Mesothelial cell of epicardium (in vitro differentiated cells): ENCODE measurements at regions not wholly inside any gene's neighbourhood (a gene's known extent, or its start where the extent isn't known, plus 50 kb on each side); places are given as distances from the start of the nearest gene placed in this dataset.

Experiments used
- DNase-seq, 2 experiments: peaks; one replicate each; pipeline ENCODE4 v3.0.0; 2021; ENCODE audit warnings: low spot score in 2 of 2; ENCODE audit not compliant: unreplicated experiment in 2 of 2
- H3K27ac Mint-ChIP-seq: 2 replicates; pipeline ENCODE4 v1.8.0; 2021; ENCODE audit warnings: mixed read lengths
- H3K27me3 Mint-ChIP-seq: 2 replicates; pipeline ENCODE4 v1.8.0; 2021; ENCODE audit warnings: low read depth, mixed read lengths
- H3K36me3 Mint-ChIP-seq: 2 replicates; pipeline ENCODE4 v1.8.0; 2021; ENCODE audit warnings: mixed read lengths
- H3K4me1 Mint-ChIP-seq: 2 replicates; pipeline ENCODE4 v1.8.0; 2021; ENCODE audit warnings: mixed read lengths
- H3K4me3 Mint-ChIP-seq: 2 replicates; pipeline ENCODE4 v1.8.0; 2021; ENCODE audit warnings: mild to moderate bottlenecking, moderate library complexity, mixed read lengths
- H3K9me3 Mint-ChIP-seq: 2 replicates; pipeline ENCODE4 v1.8.0; 2021; ENCODE audit warnings: mixed read lengths
- CTCF ChIP-seq: fragments of 200-600 bp; sonication (generic); IDR thresholded peaks from one replicate; pipeline ENCODE4 v1.5.0; 2021; ENCODE audit warnings: antibody characterized with exemption; ENCODE audit not compliant: unreplicated experiment

DNA sequence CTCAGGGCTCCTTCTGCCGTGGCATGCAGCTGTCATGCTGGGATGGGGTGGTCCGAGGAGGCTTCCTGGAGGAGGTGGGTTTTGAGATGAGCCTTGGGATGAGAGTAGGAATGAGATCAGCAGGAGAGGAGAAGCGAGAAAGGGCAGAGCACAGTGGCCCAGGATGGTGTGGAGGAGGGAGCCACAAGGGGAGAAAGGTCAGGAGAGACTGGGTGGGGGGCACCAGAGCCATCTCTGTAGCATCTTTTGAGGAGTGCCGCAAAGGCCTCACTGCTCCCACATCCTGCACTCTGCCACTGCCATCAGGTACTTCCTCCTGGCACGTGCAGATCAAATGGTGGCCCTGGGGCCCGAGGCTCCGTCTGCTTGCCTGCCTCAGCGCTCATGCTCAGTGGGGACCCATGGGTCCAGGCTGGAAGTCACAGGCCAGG is 150.2 kb downstream of the MACROH2A1 start:
- no peak overlapping the region for H3K27ac Mint-ChIP-seq
- no peak overlapping the region for H3K4me3 Mint-ChIP-seq
- DNase-seq = peak in 1 of 2 experiments; percentile 20
- H3K4me1 Mint-ChIP-seq = peaks cover 51% of the 10 kb centered on the region
- no peaks in the 10 kb centered on the region for H3K27me3 Mint-ChIP-seq
- no peaks in the 10 kb centered on the region for H3K9me3 Mint-ChIP-seq
- no peaks in the 10 kb centered on the region for H3K36me3 Mint-ChIP-seq
- no peak for TF ChIP-seq CTCF

DNA sequence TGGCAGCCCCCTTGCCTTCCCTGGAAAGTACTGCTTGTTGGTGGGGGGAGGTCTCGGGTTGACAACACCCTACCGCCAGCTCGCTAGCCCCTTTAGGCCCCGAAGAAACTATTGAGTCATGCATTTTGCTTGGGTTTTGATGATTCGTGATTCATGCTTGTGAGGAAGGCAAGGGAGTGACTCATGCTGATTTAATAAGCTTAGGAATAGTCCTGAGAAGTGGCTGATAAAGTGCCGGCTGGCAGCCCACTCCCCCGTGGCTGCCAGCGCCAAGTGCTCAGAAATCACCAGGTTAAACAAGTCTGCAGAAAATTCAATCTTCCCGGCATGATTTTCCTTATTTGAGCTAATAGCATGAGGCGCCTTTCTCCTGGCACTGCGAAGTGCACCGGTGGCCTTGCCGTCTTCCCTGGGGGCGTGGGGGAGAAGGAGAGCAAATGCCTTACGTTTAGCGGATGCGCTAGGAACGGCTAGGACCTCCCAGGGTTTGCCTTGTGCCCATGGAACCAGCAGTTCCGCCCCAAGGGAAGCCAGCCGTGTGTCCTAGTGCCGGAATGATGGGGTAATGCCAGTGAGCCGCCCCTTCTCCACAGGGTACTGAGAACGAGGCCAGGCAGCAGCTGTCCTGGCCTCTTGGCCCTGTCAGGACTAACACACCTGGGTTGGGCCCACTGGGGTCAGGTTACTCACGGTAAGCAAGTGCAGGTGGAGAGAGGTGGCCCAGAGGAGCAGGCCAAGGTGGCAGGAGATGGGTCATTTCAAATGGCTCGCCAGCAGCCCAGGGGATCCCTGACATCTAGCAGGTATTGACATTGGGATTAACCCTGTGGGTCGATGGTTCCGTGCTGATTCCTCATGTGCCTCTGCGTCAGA is 151.9 kb downstream of the MACROH2A1 start:
- peak in 1 of 2 experiments; percentile 43 for DNase-seq
- Mint-ChIP-seq H3K27ac (peak overlapping the region; percentile 78), H3K4me3 (no peak overlapping the region), H3K4me1 (peaks cover 51% of the 10 kb centered on the region), H3K9me3 (no peaks in the 10 kb centered on the region), H3K36me3 (no peaks in the 10 kb centered on the region), H3K27me3 (no peaks in the 10 kb centered on the region)
- no peak for TF ChIP-seq CTCF

- TF ChIP-seq CTCF = no peak
- Mint-ChIP-seq H3K4me1 (peaks cover 51% of the 10 kb centered on the region), H3K9me3 (no peaks in the 10 kb centered on the region), H3K27ac (peak overlapping the region; percentile 78), H3K27me3 (no peaks in the 10 kb centered on the region), H3K36me3 (no peaks in the 10 kb centered on the region), H3K4me3 (no peak overlapping the region)
- no peak for DNase-seq
Measured at GRCh38 chr5:135246605-135246922, 152.5 kb downstream of the MACROH2A1 start.

- Mint-ChIP-seq H3K27me3 (no peaks in the 10 kb centered on the region), H3K4me1 (peaks cover 44% of the 10 kb centered on the region), H3K4me3 (no peak overlapping the region), H3K36me3 (no peaks in the 10 kb centered on the region), H3K27ac (peak overlapping the region; percentile 82), H3K9me3 (no peaks in the 10 kb centered on the region)
- TF ChIP-seq CTCF = no peak
- peak in 1 of 2 experiments; percentile 31 for DNase-seq
Measured at GRCh38 chr5:135245521-135246499, 153.2 kb downstream of the MACROH2A1 start.

- Mint-ChIP-seq H3K9me3 (no peaks in the 10 kb centered on the region), H3K4me3 (no peak overlapping the region), H3K27me3 (no peaks in the 10 kb centered on the region), H3K4me1 (peaks cover 47% of the 10 kb centered on the region), H3K27ac (peak overlapping the region; percentile 30), H3K36me3 (no peaks in the 10 kb centered on the region)
- TF ChIP-seq CTCF = no peak
- peak in 1 of 2 experiments; percentile 36 for DNase-seq
Measured at GRCh38 chr5:135244620-135245021, 154.4 kb downstream of the MACROH2A1 start.
